Skeletal muscle tissue (tissue), 3 donors: ENCODE measurements at regions not wholly inside any gene's neighbourhood (a gene's known extent, or its start where the extent isn't known, plus 50 kb on each side); places are given as distances from the start of the nearest gene placed in this dataset.

Source experiments
- H3K27ac ChIP-seq: one replicate; pipeline ENCODE4 v1.7.0; 2013; ENCODE audit warnings: mild to moderate bottlenecking, low read depth, low read length, inconsistent platforms
- H3K27me3 ChIP-seq, 3 donors: one replicate each; pipeline ENCODE4 v1.7.0; 2013; ENCODE audit warnings: low read length in 3 of 3; ENCODE audit not compliant: control insufficient read depth in 3 of 3, insufficient read depth in 3 of 3
- H3K36me3 ChIP-seq, 3 donors: one replicate each; pipeline ENCODE4 v1.7.0; 2013; ENCODE audit warnings: low read length in 3 of 3; ENCODE audit not compliant: control insufficient read depth in 3 of 3, insufficient read depth in 3 of 3
- H3K4me1 ChIP-seq, 3 donors: one replicate each; pipeline ENCODE4 v1.7.0; 2013; ENCODE audit warnings: low read length in 3 of 3, mild to moderate bottlenecking in 3 of 3; ENCODE audit not compliant: control insufficient read depth in 3 of 3, insufficient read depth in 3 of 3
- H3K4me3 ChIP-seq, 3 donors: one replicate each; pipeline ENCODE4 v1.7.0; 2013; ENCODE audit warnings: low read length in 3 of 3
- H3K9ac ChIP-seq, 3 donors: one replicate each; pipeline ENCODE4 v1.7.0; 2013; ENCODE audit warnings: low read length in 3 of 3, mild to moderate bottlenecking in 3 of 3, moderate library complexity in 2 of 3, low read depth in 1 of 3
- H3K9me3 ChIP-seq, 3 donors: one replicate each; pipeline ENCODE4 v1.7.0; 2013; ENCODE audit warnings: low read length in 3 of 3; ENCODE audit not compliant: control insufficient read depth in 3 of 3
- donor health status: Osteomylitis.

GRCh38 chr3:28637742-28638141 is 289.1 kb upstream of the AZI2 start:
- peak overlapping the region; percentile 20 for H3K27ac ChIP-seq
- H3K4me3 ChIP-seq: peak overlapping the region in 1 of 3 donors; percentile 7
- H3K36me3 ChIP-seq: no peaks in the 10 kb centered on the region
- peaks cover 0 to 3% (median 3%) of the 10 kb centered on the region in 3 donors for H3K4me1 ChIP-seq
- H3K27me3 ChIP-seq: no peaks in the 10 kb centered on the region
- no peaks in the 10 kb centered on the region for H3K9me3 ChIP-seq
- no peak overlapping the region for H3K9ac ChIP-seq

- Histone ChIP-seq H3K9ac (no peak overlapping the region), H3K27me3 (no peaks in the 10 kb centered on the region), H3K27ac (no peak overlapping the region), H3K9me3 (no peaks in the 10 kb centered on the region), H3K36me3 (no peaks in the 10 kb centered on the region), H3K4me1 (peaks cover 0 to 4% (median 0%) of the 10 kb centered on the region in 3 donors), H3K4me3 (no peak overlapping the region)
Observed at GRCh38 chr3:28645149-28645548, 296.5 kb upstream of the AZI2 start.

GRCh38 chr3:28646435-28646834 is 297.8 kb upstream of the AZI2 start:
- no peak overlapping the region for H3K4me3 ChIP-seq

GRCh38 chr3:28649266-28649665 is 300.6 kb upstream of the AZI2 start:
- Histone ChIP-seq H3K9me3 (no peaks in the 10 kb centered on the region), H3K36me3 (no peaks in the 10 kb centered on the region), H3K4me3 (no peak overlapping the region), H3K27me3 (no peaks in the 10 kb centered on the region), H3K4me1 (peaks cover 0 to 4% (median 0%) of the 10 kb centered on the region in 3 donors), H3K9ac (no peak overlapping the region), H3K27ac (no peak overlapping the region)

More at GRCh38 chr3:28646435-28646834, 297.8 kb upstream of the AZI2 start:
- Histone ChIP-seq H3K36me3 (no peaks in the 10 kb centered on the region), H3K4me1 (peaks cover 0 to 4% (median 0%) of the 10 kb centered on the region in 3 donors), H3K9ac (no peak overlapping the region), H3K9me3 (no peaks in the 10 kb centered on the region), H3K27ac (no peak overlapping the region), H3K27me3 (no peaks in the 10 kb centered on the region)

- H3K4me3 ChIP-seq: no peak overlapping the region
- H3K27me3 ChIP-seq: no peaks in the 10 kb centered on the region
- no peak overlapping the region for H3K27ac ChIP-seq
- H3K9me3 ChIP-seq: no peaks in the 10 kb centered on the region
- H3K36me3 ChIP-seq: no peaks in the 10 kb centered on the region
- no peak overlapping the region for H3K9ac ChIP-seq
- H3K4me1 ChIP-seq: peaks cover 0 to 4% (median 0%) of the 10 kb centered on the region in 3 donors
Observed at GRCh38 chr3:28651159-28651558, 302.5 kb upstream of the AZI2 start.

GRCh38 chr3:28664123-28664522 is 315.5 kb upstream of the AZI2 start:
- Histone ChIP-seq H3K4me3 (no peak overlapping the region), H3K36me3 (no peaks in the 10 kb centered on the region), H3K27ac (no peak overlapping the region), H3K9ac (no peak overlapping the region), H3K27me3 (no peaks in the 10 kb centered on the region), H3K9me3 (no peaks in the 10 kb centered on the region), H3K4me1 (peaks cover 13 to 17% (median 16%) of the 10 kb centered on the region in 3 donors)

GRCh38 chr3:28667646-28668621 is 319.3 kb upstream of the AZI2 start:
- H3K27me3 ChIP-seq: no peaks in the 10 kb centered on the region
- H3K27ac ChIP-seq: peak overlapping the region; percentile 86
- no peaks in the 10 kb centered on the region for H3K36me3 ChIP-seq
- H3K4me1 ChIP-seq: peaks cover 13 to 19% (median 17%) of the 10 kb centered on the region in 3 donors
- H3K9me3 ChIP-seq: no peaks in the 10 kb centered on the region
- H3K9ac ChIP-seq: peak overlapping the region; percentile 49 to 72 (median 60)
- peak overlapping the region in 2 of 3 donors; percentile 41 to 61 for H3K4me3 ChIP-seq

GRCh38 chr3:28669870-28670269 is 321.2 kb upstream of the AZI2 start:
- Histone ChIP-seq H3K27ac (no peak overlapping the region), H3K36me3 (no peaks in the 10 kb centered on the region), H3K9me3 (no peaks in the 10 kb centered on the region), H3K4me1 (peaks cover 8 to 21% (median 16%) of the 10 kb centered on the region in 3 donors), H3K4me3 (no peak overlapping the region), H3K9ac (no peak overlapping the region), H3K27me3 (no peaks in the 10 kb centered on the region)

- Histone ChIP-seq H3K4me3 (no peak overlapping the region), H3K9me3 (no peaks in the 10 kb centered on the region), H3K36me3 (no peaks in the 10 kb centered on the region), H3K27ac (no peak overlapping the region), H3K27me3 (no peaks in the 10 kb centered on the region), H3K4me1 (peaks cover 8 to 21% (median 16%) of the 10 kb centered on the region in 3 donors), H3K9ac (no peak overlapping the region)
Observed at GRCh38 chr3:28672406-28672805, 323.8 kb upstream of the AZI2 start.

GRCh38 chr3:28673446-28673845 is 324.8 kb upstream of the AZI2 start:
- Histone ChIP-seq H3K4me1 (peaks cover 3 to 14% (median 13%) of the 10 kb centered on the region in 3 donors), H3K36me3 (no peaks in the 10 kb centered on the region), H3K9me3 (no peaks in the 10 kb centered on the region), H3K27me3 (no peaks in the 10 kb centered on the region), H3K27ac (no peak overlapping the region), H3K9ac (no peak overlapping the region), H3K4me3 (no peak overlapping the region)
